Panc1 (cell line): ENCODE measurements at regions not wholly inside any gene's neighbourhood (a gene's known extent, or its start where the extent isn't known, plus 50 kb on each side); places are given as distances from the start of the nearest gene placed in this dataset.
A peak's percentile ranks its signal among the peaks of the same experiment; 100 is the strongest.
"Not testable (repeated sequence)": the region's sequence is repeated elsewhere in the genome, so short reads cannot be mapped to it uniquely, and the experiment has no call there.

ENCODE experiments used
- ATAC-seq: fragments of 200-7000 bp; cut with Tn5 transposase; 2 replicates; pipeline ENCODE4 v1.9.1; 2020; ENCODE audit warnings: mild to moderate bottlenecking, moderate library complexity
- BruUV-seq: library from RNA; stranded (reverse); fragments of 400-500 nt; replicated peaks from 2 replicates; lab custom pipeline; 2021; lab: Mats Ljungman, UMichigan
- CTCF ChIA-PET: fragments of 300-600 bp; sonication (Branson Sonifier 250); formaldehyde crosslinking; loops from one replicate; lab custom pipeline; 2022; ENCODE audit warnings: antibody characterized with exemption; lab: Charles Lee
- POLR2A ChIA-PET: fragments of 300-600 bp; sonication (Branson Sonifier 250); formaldehyde crosslinking; loops from one replicate; lab custom pipeline; 2022; ENCODE audit warnings: antibody characterized with exemption; lab: Charles Lee
- DNase-seq: peaks from one replicate; pipeline ENCODE4 v3.0.0-alpha.2; 2010; ENCODE audit warnings: low read depth, low spot score
- H3K27ac ChIP-seq: 2 replicates; pipeline ENCODE4 v1.5.1; 2011; ENCODE audit warnings: mild to moderate bottlenecking, low read length, inconsistent platforms
- H3K27me3 ChIP-seq: fragments of 200-500 bp; sonication (Bioruptor generic); 2 replicates; pipeline ENCODE4 v1.6.0; 2014; ENCODE audit warnings: low read length, inconsistent platforms; ENCODE audit not compliant: control insufficient read depth, insufficient read depth
- H3K36me3 ChIP-seq: fragments of 200-500 bp; sonication (Bioruptor generic); 2 replicates; pipeline ENCODE4 v1.5.1; 2014; ENCODE audit warnings: inconsistent platforms, mild to moderate bottlenecking, low read length, moderate library complexity; ENCODE audit not compliant: control insufficient read depth, insufficient read depth
- H3K4me1 ChIP-seq: 2 replicates; pipeline ENCODE4 v1.5.1; 2011; ENCODE audit warnings: inconsistent platforms, mild to moderate bottlenecking, low read length, moderate library complexity; ENCODE audit not compliant: control insufficient read depth, insufficient read depth
- H3K4me3 ChIP-seq, 2 experiments: 2 replicates each; pipeline ENCODE4 v1.5.1; 2011 to 2012; ENCODE audit warnings: low read depth in 2 of 2, low read length in 2 of 2, mild to moderate bottlenecking in 2 of 2, inconsistent platforms in 1 of 2, moderate library complexity in 1 of 2
- H3K9me3 ChIP-seq: fragments of 200-500 bp; sonication (Bioruptor generic); 2 replicates; pipeline ENCODE4 v1.5.1; 2014; ENCODE audit warnings: low read depth, mild to moderate bottlenecking, inconsistent platforms, low read length, moderate library complexity; ENCODE audit not compliant: control insufficient read depth, insufficient read depth
- in situ Hi-C: cut with HindIII; loops from 2 replicates; pipeline ENCODE4 v1.10.0; 2016; ENCODE audit warnings: low sequenced_read_pairs, low pct_unique_long_range_greater_than_20kb
- intact Hi-C: fragments of 100-400 bp; cut with micrococcal nuclease; formaldehyde crosslinking; loops from one replicate; pipeline ENCODE4 v1.10.0; 2022; ENCODE audit not compliant: unreplicated experiment
- TF ChIP-seq, protein P1 (sequence below): fragments of 450-650 bp; IDR thresholded peaks from 2 replicates; pipeline ENCODE4 v1.5.1; 2017; ENCODE audit warnings: mild to moderate bottlenecking

DNA sequence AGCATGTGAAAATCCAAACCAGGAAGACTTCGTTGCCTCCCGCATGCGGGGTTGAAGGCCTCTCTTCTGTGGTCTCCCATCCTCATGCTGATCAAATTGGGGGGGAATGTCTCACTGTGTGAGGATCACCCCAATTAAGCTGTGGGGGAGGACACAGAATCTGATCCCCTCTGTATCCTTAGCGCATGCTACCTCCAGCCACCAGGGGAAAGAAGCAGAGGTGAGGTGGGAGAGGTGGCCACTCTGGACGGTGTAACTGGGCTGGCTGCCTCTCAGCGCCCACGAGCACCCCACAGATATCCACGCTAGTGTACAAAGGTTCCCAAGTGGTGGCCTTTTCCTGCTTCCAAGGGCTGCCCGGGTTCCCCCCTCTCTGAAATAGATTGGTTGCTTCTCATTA lies 177.6 kb upstream of the PLGLB1 start:
- ATAC-seq, POLR2A ChIA-PET, H3K4me3 ChIP-seq, DNase-seq, H3K27me3 ChIP-seq, in situ Hi-C loops, H3K4me1 ChIP-seq, BruUV-seq, H3K36me3 ChIP-seq, intact Hi-C loops, CTCF ChIA-PET, H3K27ac ChIP-seq, H3K9me3 ChIP-seq: not testable (repeated sequence)

- CTCF ChIA-PET, POLR2A ChIA-PET, H3K27me3 ChIP-seq, H3K4me3 ChIP-seq, ATAC-seq, intact Hi-C loops, in situ Hi-C loops, H3K27ac ChIP-seq, H3K36me3 ChIP-seq, BruUV-seq, H3K4me1 ChIP-seq, H3K9me3 ChIP-seq, DNase-seq: not testable (repeated sequence)
Measured at GRCh38 chr2:87204569-87205147, 183.0 kb upstream of the PLGLB1 start.

DNA sequence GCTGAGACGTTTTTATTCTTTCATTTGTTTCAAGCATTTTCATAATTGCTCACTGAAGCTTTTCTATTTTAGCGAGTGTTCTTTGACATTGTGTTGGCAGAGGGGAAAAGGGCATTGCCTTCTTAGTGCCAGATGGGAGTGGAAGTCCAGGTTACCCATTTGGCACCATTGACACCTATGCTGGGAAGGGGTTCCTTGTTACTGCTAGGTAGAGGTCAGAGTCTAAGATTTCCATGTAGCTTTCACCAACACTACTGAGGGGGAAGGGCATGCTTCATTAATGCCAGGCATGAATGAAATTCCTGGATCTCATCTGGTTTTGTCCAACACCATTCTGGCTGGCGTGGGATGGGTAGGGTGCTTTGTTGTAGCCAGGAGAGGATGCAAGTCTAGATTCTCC lies 191.3 kb upstream of the PLGLB1 start:
- H3K4me3 ChIP-seq, intact Hi-C loops, ATAC-seq, H3K36me3 ChIP-seq, CTCF ChIA-PET, H3K4me1 ChIP-seq, DNase-seq, H3K27me3 ChIP-seq, H3K9me3 ChIP-seq, BruUV-seq, POLR2A ChIA-PET, in situ Hi-C loops, H3K27ac ChIP-seq: not testable (repeated sequence)

DNA sequence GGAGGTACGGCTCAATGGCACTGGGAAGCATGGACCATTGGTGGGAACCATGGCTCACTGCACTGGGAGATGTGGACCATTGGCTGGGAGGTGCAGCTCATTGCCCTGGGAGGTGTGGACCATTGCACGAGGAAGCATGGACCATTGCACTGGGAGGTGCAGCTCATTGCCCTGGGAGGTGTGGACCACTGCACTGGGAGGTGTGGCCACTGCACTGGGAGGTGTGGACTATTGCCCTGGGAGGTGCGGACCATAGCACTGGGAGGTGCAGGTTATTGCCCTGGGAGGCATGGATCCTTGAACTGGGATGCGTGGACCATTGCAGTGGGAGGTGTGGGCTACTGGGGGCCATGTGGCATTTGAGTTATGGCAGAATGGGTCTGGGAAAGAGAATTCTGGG lies 195.4 kb upstream of the PLGLB1 start:
- POLR2A ChIA-PET, H3K4me3 ChIP-seq, CTCF ChIA-PET, BruUV-seq, H3K9me3 ChIP-seq, H3K4me1 ChIP-seq, H3K36me3 ChIP-seq, in situ Hi-C loops, ATAC-seq, H3K27me3 ChIP-seq, intact Hi-C loops, H3K27ac ChIP-seq, DNase-seq: not testable (repeated sequence)

DNA sequence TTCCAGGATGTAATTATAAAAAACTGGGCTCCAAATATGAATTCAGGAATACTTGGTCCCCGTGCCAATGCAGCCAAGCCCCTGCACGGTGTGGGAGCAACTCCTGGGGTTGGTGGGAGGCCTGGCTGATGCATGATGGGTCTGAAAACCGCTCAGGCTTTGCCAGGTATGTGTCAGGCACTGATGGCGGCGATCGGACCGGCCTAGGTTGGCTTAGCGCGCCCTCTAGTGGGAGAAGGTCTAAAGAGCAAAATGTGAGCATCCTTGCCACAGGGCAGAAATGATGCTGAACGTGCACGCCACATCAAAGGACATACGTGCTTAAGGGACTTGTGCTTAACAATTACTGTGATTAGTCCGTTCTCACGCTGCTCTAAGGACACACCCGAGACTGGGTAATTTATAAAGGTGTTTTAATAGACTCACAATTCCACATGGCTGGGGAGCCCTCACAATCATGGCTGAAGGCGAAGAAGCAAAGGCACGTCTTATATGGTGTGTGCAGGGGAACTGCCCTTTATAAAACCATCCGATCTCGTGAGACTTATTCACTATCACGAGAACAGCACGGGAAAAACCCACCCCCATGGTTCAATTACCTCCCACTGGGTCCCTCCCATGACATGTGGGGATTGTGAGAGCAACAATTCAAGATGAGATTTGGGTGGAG lies 196.2 kb upstream of the PLGLB1 start:
- BruUV-seq, intact Hi-C loops, in situ Hi-C loops, POLR2A ChIA-PET, DNase-seq, CTCF ChIA-PET, H3K27ac ChIP-seq, H3K27me3 ChIP-seq, H3K4me3 ChIP-seq, H3K36me3 ChIP-seq, H3K4me1 ChIP-seq, H3K9me3 ChIP-seq: not testable (repeated sequence)
- TF ChIP-seq, protein P1, sequence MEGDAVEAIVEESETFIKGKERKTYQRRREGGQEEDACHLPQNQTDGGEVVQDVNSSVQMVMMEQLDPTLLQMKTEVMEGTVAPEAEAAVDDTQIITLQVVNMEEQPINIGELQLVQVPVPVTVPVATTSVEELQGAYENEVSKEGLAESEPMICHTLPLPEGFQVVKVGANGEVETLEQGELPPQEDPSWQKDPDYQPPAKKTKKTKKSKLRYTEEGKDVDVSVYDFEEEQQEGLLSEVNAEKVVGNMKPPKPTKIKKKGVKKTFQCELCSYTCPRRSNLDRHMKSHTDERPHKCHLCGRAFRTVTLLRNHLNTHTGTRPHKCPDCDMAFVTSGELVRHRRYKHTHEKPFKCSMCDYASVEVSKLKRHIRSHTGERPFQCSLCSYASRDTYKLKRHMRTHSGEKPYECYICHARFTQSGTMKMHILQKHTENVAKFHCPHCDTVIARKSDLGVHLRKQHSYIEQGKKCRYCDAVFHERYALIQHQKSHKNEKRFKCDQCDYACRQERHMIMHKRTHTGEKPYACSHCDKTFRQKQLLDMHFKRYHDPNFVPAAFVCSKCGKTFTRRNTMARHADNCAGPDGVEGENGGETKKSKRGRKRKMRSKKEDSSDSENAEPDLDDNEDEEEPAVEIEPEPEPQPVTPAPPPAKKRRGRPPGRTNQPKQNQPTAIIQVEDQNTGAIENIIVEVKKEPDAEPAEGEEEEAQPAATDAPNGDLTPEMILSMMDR: peak; percentile 64
- peak; percentile 96 for ATAC-seq

DNA sequence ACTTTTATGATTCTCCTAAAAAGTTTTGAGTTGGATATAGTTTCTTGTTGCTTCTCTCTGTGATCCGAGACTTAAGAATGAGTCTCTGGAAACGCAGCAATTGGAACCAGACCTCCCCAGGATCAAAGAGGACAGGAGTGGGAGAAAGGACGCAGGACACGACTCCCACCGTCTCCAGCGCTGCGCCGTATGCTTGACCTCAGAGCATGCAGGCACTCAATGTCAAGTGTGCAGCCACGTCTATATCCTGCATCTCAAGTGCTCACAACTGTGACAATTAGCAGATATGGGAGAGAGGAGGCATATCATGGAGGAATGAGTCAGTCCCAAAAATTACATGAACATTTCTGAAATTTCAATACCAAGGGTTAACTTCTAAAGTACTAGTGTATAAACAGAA lies 199.0 kb upstream of the PLGLB1 start:
- POLR2A ChIA-PET, H3K4me1 ChIP-seq, CTCF ChIA-PET, H3K4me3 ChIP-seq, H3K9me3 ChIP-seq, intact Hi-C loops, H3K36me3 ChIP-seq, ATAC-seq, H3K27ac ChIP-seq, in situ Hi-C loops, H3K27me3 ChIP-seq, BruUV-seq, DNase-seq: not testable (repeated sequence)

DNA sequence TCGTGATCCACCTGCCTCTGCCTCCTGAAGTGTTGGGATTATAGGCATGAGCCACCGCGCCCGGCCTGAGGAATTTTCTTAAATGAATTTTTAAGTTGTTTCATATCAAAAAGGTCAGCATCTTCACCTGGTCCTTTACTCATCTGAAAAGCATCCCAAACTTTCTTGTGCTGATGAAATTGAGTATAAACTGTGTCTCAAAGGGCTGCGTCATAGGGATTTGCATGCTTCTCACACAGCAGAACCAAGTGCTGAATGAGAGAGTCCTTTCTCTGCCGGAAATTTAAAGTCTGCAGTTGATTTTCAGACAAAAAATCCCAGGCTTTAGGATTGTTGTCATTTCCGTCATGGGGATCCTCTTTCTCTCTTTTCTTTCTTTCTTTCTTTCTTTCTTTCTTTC lies 200.5 kb upstream of the PLGLB1 start:
- H3K27ac ChIP-seq, H3K9me3 ChIP-seq, POLR2A ChIA-PET, intact Hi-C loops, H3K27me3 ChIP-seq, BruUV-seq, H3K4me1 ChIP-seq, H3K4me3 ChIP-seq, CTCF ChIA-PET, H3K36me3 ChIP-seq, in situ Hi-C loops, ATAC-seq: not testable (repeated sequence)
- DNase-seq: peak; percentile 35
